A673 (cell line): ENCODE measurements at regions not wholly inside any gene's neighbourhood (a gene's known extent, or its start where the extent isn't known, plus 50 kb on each side); places are given as distances from the start of the nearest gene placed in this dataset.

Source experiments
- CTCF ChIP-seq: fragments of 300-800, 200-600 bp; sonication (generic); conservative IDR thresholded peaks from 2 replicates; pipeline ENCODE4 v1.5.1; 2017; ENCODE audit warnings: low read depth, mild to moderate bottlenecking, antibody characterized with exemption, low read length, moderate library complexity, mixed read lengths
- EZH2 ChIP-seq: fragments of 200-600 bp; sonication (generic); IDR thresholded peaks from 2 replicates; pipeline ENCODE4 v1.6.1; 2017; ENCODE audit warnings: borderline replicate concordance, low read depth, mild to moderate bottlenecking, mixed read lengths, antibody characterized with exemption, low read length; ENCODE audit not compliant: poor library complexity, severe bottlenecking

- TF ChIP-seq CTCF (no peak), EZH2 (no peak)
These were observed 58.5 kb upstream of the RUNX3 start for GRCh38 chr1:24988558-24988912.
